ENCODE measurements at regions not wholly inside any gene's neighbourhood (a gene's known extent, or its start where the extent isn't known, plus 50 kb on each side); places are given as distances from the start of the nearest gene placed in this dataset.

DNA sequence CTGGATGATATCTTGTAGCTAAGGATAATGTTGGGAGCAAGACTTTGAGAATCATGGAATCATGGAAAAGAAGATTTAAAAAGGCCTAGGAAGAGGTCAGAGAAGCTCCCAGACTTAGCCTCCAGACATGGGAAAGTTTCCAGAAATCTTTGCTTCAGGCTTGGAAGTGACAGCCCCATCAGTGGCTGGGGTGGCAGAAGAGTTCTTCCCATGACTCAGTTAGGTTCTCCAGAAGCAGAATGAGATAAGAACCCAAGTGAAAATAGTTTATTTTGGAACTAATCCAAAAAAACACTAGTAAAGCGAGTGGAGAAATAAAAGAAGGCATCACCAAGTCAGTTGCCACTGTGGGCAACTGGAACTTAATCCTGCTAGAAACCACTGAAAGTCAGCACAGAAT, 506.9 kb downstream of the MID1IP1 start:
- H3K4me3 ChIP-seq (ENCODE audit: low read depth, low read length), result no peak overlapping the region
- ChIA-PET POLR2A (no interaction called here), CTCF (no interaction called here)
- TF ChIP-seq, protein P1, sequence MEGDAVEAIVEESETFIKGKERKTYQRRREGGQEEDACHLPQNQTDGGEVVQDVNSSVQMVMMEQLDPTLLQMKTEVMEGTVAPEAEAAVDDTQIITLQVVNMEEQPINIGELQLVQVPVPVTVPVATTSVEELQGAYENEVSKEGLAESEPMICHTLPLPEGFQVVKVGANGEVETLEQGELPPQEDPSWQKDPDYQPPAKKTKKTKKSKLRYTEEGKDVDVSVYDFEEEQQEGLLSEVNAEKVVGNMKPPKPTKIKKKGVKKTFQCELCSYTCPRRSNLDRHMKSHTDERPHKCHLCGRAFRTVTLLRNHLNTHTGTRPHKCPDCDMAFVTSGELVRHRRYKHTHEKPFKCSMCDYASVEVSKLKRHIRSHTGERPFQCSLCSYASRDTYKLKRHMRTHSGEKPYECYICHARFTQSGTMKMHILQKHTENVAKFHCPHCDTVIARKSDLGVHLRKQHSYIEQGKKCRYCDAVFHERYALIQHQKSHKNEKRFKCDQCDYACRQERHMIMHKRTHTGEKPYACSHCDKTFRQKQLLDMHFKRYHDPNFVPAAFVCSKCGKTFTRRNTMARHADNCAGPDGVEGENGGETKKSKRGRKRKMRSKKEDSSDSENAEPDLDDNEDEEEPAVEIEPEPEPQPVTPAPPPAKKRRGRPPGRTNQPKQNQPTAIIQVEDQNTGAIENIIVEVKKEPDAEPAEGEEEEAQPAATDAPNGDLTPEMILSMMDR (IDR thresholded peaks at IDR 0.05; ENCODE audit: insufficient read depth, low read depth, low read length), result no peak
- no peaks in the 10 kb centered on the region for H3K27me3 ChIP-seq (ENCODE audit: control insufficient read depth, insufficient read depth, low read length)
- H3K36me3 ChIP-seq (ENCODE audit: control insufficient read depth, insufficient read depth, low read length), result no peaks in the 10 kb centered on the region
- no peak for DNase-seq (ENCODE audit: low read depth)

- no peaks in the 10 kb centered on the region for H3K27me3 ChIP-seq (ENCODE audit: control insufficient read depth, insufficient read depth, low read length)
- no peak for DNase-seq (ENCODE audit: low read depth)
- ChIA-PET CTCF (interaction anchor here (0.7 kb wide), 1 partner anchor 48 kb away, joined by 3 read pairs; no protein-coding TSS in a partner anchor), POLR2A (no interaction called here)
- TF ChIP-seq, protein P1 (IDR thresholded peaks at IDR 0.05; ENCODE audit: insufficient read depth, low read depth, low read length), result no peak
- H3K36me3 ChIP-seq (ENCODE audit: control insufficient read depth, insufficient read depth, low read length), result no peaks in the 10 kb centered on the region
- no peak overlapping the region for H3K4me3 ChIP-seq (ENCODE audit: low read depth, low read length)
Measured at GRCh38 chrX:39309018-39309635, 507.9 kb downstream of the MID1IP1 start.

GRCh38 chrX:39309721-39310152, 508.5 kb downstream of the MID1IP1 start:
- no peak for DNase-seq (ENCODE audit: low read depth)
- POLR2A ChIA-PET, result no interaction called here
- Histone ChIP-seq H3K36me3 (ENCODE audit: control insufficient read depth, insufficient read depth, low read length) (no peaks in the 10 kb centered on the region), H3K4me3 (ENCODE audit: low read depth, low read length) (no peak overlapping the region), H3K27me3 (ENCODE audit: control insufficient read depth, insufficient read depth, low read length) (no peaks in the 10 kb centered on the region)
- CTCF ChIA-PET, result interaction anchor here (0.7 kb wide), 1 partner anchor 47 kb away, joined by 3 read pairs; no protein-coding TSS in a partner anchor
- TF ChIP-seq, protein P1 (IDR thresholded peaks at IDR 0.05; ENCODE audit: insufficient read depth, low read depth, low read length), result no peak

DNA sequence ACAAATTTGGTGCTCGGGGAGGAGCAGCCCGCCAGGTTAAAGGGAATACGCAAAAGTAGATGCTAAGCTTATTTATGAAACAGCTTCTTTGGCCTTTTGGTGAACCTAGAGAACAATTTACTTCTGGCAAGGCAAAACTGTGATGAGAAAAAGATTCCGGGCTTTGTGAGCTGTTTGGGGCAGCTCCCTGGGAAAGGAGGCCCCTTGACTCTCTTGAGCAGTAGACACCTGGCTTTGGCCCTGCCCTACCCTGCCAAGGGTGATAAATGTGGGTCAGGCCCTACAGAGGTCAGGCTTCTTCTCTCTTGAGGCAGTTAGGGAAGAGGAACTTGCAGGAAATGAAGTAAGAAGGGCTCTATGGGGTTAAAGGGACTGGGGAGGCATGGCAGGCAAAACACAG, 509.6 kb downstream of the MID1IP1 start:
- no peak for DNase-seq (ENCODE audit: low read depth)
- POLR2A ChIA-PET, result no interaction called here
- TF ChIP-seq, protein P1 (IDR thresholded peaks at IDR 0.05; ENCODE audit: insufficient read depth, low read depth, low read length), result no peak

GRCh38 chrX:39311646-39312045, 510.4 kb downstream of the MID1IP1 start:
- TF ChIP-seq, protein P1 (IDR thresholded peaks at IDR 0.05; ENCODE audit: insufficient read depth, low read depth, low read length), result no peak
- ChIA-PET POLR2A (no interaction called here), CTCF (interaction anchor here (0.7 kb wide), 1 partner anchor 9 kb away, joined by 3 read pairs; no protein-coding TSS in a partner anchor)
- no peak for DNase-seq (ENCODE audit: low read depth)
- no peaks in the 10 kb centered on the region for H3K36me3 ChIP-seq (ENCODE audit: control insufficient read depth, insufficient read depth, low read length)
- no peak overlapping the region for H3K4me3 ChIP-seq (ENCODE audit: low read depth, low read length)
- H3K27me3 ChIP-seq (ENCODE audit: control insufficient read depth, insufficient read depth, low read length), result no peaks in the 10 kb centered on the region

More for the DNA sequence above, 509.6 kb downstream of the MID1IP1 start:
- Histone ChIP-seq H3K4me3 (ENCODE audit: low read depth, low read length) (no peak overlapping the region), H3K27me3 (ENCODE audit: control insufficient read depth, insufficient read depth, low read length) (no peaks in the 10 kb centered on the region), H3K36me3 (ENCODE audit: control insufficient read depth, insufficient read depth, low read length) (no peaks in the 10 kb centered on the region)
- CTCF ChIA-PET, result no interaction called here

All from BJ (cell line).